GM18517 (cell line): ENCODE measurements at regions not wholly inside any gene's neighbourhood (a gene's known extent, or its start where the extent isn't known, plus 50 kb on each side); places are given as distances from the start of the nearest gene placed in this dataset.

ENCODE experiments used
- ATAC-seq: cut with Tn5 transposase; IDR thresholded peaks from one replicate; pipeline ENCODE4 v1.9.1; 2021; ENCODE audit warnings: mild to moderate bottlenecking, moderate library complexity; ENCODE audit not compliant: unreplicated experiment

DNA sequence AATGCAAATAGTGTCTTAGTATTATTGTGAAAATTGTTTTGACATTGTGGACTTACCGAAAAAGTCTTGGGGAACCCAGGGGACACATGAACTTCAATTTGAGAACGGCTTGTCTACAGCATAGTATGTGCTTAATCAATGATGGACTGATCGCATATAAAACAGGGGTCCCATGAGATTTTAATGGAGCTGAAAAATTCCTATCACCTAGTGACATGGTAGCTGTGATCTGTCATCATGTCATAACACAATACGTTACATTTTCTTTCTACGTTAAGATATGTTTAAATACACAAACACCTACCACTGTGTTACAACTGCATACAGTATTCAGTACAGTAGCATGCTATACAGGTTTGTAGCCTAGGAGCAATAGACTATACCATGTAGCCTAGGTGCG, 153.3 kb upstream of the FOXD3 start:
- ATAC-seq, result no peak

DNA sequence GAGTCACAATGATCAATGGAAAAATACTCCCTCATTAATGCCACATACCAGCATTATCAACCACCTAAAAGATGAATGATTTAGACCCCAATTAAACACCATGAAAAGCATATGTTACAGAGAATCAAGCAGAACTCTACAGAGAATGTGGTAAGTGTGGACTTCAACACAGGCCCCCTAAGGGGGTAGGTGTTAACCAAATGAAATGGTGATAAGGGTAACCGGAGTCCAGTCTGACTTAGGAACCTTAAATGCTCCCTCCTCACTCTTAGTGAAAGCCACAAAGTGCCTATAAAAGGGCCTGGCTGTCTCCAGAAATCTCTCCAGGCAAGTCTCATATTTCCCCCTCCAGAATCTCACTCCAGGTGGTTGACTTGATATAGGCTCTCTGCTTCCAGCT, 149.2 kb upstream of the FOXD3 start:
- ATAC-seq, result no peak

DNA sequence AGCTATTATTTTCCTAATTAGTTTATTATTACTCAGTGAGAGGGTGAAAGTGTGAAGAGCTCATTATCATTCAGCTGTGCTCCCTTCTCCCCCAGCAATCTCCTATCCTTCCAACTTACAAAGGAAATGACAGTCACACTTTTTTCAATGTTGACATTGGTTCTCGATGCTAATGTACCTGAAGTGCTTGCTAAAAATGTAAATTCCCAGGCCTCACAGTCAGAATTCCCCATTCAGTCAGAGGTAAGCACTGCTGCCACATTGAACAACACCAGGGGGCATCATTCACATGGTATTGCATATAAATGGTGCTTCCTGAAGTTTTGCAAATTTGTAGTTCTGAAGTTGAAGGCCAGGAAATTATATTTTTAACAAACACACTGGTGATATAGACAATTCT, 132.7 kb upstream of the FOXD3 start:
- ATAC-seq, result no peak

DNA sequence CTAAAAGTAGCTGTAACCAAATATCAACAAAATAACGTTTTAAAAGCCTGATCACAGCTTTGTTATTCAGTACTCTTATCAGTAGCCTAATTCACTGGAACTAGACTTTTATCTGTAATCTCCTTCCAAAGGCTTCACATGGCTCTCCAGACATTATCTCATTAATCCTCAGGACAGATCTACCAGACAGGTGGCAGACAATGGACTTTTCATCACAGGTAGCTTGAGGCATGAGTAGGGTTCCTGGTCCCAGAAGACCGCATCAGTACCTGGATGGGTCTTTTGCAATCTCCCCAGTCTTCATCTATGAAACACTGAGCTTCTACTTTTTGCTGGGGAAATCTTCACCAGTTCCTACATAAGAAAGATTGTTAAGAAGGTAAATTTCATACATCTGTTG, 132.2 kb upstream of the FOXD3 start:
- ATAC-seq, result no peak

DNA sequence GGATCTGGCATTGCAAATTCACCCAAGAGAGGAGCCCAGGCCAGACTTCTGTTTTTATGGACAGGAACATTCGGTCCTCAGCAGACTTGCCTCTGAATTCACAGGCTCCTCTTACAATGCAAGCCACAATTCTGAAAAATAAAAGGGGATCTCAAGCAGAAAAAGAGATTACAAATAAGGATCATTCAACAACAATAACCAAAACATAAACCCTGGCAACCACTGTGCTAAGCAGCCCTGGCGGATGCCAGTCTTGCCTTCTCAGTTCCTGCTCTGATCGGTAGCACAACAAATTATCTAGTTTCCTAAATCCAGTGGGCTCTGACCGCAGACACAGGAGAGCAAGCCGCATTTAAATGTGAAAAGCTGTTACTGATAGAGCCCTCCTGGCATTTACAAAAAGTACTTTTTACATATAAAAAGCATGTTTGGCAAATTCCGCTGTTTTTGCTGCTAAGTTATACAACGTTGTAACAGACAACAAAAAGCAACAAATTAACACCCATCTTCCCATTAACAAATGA, 123.4 kb upstream of the FOXD3 start:
- ATAC-seq, result no peak

DNA sequence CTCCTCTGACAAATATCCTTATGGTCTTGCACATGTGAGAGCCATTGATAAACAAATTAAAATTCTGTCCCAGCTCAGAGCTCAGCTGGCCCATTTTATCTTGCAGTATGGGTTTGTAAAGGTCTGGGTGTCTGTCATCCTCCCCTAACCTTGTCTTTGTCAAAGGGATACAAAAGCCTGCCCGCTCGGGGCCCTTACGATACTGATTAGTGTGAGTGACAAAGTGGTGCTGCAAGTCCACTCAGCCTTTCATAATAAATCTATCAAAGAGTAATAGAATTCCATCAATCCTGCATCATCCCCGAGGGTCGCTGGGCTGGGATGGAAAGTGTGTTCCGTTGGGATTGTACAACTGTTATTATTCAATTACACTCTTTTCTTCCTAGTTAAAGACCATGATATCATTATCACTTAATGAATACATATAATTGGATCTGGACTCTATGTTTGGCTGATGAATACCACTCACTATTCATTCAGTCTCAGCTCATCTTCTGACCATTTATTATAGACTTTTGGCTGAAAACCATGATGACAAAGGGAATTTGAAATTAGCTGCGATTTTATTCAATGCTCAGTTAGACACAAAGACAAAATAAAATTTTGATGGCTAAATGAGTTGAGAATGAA, 122.5 kb upstream of the FOXD3 start:
- ATAC-seq, result no peak

DNA sequence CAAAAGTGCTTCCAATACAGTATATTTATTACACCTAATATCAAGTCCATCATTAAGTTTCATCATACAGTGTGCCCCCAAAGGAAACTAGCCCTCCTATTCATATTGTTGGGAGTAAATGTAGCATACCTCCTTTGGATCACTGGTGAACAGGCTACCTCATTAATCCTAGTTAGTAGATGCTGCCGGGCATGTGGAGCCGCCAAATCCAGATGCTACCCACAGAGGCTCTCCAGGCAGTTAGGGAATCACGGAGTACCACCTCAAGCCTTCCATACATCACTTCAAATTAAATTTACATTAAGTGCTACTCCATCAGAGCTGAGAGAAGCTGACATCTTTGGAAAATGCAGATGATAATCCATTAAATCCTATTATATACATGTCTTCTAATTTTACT, 121.7 kb upstream of the FOXD3 start:
- no peak for ATAC-seq

DNA sequence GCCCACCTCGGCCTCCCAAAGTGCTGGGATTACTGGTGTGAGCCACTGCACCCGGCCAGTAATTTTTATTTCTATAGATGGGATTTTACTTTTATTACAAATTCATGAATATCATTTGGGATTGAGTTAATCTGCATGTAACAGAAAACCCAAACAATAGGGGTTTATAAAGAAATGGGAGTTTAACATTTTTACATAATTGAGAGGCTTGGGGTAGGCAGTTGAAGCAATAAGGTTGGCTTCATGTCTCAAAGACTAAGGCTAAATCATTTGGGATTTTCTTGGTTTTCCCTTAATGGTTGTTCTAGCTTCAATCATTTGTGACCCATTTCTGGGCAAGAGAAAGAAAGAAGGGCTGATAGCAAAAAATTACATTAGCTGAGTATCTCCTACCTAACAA, 118.7 kb upstream of the FOXD3 start:
- ATAC-seq, result no peak

DNA sequence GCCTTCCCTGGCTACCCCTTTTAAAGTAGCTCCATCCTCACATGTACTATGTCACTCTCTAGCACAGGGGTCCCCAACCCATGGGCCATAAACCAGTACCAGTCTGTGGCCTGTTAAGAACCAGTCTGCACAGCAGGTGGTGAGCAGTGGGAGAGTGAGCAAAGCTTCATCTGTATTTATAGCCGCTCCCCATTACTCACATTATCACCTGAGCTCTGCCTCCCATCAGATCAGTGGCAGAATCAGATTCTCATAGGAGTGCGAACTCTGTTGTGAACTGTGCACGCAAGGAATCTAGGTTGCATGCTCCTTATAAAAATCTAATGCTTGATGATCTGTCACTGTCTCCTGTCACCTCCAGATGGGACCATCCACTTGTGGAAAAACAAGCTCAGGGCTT, 116.6 kb upstream of the FOXD3 start:
- no peak for ATAC-seq

DNA sequence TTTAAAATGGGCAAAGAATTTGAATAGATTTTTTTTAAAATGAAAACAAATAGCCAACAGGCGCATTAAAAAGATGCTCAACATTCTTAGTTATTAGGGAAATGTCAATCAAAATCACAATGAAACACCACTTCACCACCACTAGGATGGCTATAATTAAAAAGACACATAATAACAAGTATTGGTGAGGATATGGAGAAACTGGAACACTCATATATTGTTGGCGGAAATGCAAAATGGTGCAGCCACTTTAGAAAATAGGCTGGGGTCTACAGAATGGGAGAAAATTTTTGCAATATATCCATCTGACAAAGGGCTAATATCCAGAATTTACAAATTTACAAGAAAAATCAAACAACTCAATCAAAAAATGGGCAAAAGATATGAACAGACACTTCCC, 107.8 kb upstream of the FOXD3 start:
- no peak for ATAC-seq

DNA sequence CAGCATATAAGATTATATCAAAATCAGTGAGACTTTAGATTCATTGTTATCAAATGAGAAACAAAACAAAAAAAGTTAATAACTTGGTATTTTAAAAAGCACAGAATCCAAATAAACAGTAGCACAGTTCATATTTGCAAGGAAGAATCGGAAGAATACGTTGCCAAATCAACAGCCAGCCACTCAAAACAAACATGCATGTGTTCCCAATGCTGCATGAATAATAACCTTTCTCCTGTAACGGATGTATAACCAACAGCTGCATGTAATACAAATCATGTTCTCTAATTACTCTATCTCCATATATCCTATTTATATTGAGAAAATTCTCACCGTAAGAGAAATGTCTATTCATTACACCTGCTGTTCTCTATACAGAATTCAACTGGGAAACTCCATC, 98.9 kb upstream of the FOXD3 start:
- ATAC-seq, result no peak

DNA sequence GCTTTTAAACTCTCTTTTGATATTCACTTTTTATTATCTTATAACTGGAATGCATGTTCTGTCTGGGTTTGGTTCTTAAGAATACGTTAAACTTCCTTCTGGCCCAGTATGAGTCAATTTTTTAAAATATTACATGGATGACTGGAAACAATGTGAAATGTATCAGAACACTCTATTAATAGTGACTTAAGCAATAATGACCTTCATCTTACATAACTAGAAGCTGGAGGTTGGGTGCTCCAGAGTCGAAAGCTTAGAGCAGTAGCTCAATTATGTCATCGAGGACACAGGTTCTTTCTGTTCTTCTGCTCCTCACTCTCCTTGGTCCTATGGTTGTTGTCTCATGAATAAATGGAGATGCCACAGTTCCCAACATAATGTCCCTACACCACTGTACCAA, 91.6 kb upstream of the FOXD3 start:
- no peak for ATAC-seq

DNA sequence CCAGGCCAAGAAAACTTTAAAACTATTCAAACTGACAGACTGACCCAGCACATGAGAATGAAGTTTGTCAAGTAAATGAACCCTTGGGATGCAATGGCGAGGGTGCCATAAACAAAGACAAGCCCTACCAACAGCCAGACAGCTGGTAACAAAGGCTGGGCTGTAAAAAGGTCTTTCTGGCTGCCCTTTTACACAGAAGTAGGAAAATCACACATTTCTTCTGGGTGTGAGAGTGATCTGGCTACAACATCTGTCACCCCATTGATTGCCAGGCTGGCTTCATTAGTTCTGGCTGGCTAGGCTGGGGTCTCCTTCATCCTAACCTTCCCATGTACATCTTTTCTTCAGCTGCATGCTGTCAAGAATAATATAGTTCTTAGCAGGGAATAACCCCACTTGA, 83.6 kb upstream of the FOXD3 start:
- no peak for ATAC-seq

DNA sequence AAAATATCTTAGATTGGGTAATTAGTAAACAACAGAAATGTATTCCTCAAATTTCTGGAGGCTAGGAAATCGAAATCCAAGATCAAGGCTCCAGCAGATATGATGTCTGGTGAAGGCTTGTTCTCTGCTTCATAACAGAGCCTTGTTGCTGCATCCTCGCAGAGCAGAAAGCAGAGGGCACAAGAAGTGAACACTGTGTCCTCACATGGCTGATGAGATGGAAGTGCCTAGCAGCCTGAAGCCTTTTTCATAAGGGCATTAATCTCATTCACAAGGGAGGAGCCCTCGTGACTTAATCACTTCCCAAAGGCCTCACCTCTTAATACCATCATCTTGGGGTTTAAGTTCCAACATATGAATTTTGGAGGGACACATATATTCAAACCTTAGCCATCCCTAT, 77.2 kb upstream of the FOXD3 start:
- ATAC-seq, result no peak

DNA sequence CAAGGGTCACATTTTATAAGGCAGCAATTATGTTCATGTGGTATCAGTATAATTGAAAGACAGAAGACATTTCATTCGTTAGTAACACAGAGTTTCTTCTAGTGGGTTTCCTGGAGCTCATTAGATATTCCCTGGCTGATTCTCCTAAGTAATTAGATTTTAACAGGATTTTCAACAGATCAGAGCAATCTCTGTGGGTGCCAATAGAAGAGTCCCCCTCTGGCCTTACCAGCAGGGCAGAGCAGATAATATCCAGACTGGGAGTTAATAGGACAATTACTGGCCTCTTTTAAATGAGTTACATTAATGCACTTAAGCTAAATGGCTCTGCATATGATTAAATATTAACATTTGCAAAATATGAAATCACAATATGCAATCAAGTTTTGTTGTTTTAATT, 74.2 kb upstream of the FOXD3 start:
- no peak for ATAC-seq

DNA sequence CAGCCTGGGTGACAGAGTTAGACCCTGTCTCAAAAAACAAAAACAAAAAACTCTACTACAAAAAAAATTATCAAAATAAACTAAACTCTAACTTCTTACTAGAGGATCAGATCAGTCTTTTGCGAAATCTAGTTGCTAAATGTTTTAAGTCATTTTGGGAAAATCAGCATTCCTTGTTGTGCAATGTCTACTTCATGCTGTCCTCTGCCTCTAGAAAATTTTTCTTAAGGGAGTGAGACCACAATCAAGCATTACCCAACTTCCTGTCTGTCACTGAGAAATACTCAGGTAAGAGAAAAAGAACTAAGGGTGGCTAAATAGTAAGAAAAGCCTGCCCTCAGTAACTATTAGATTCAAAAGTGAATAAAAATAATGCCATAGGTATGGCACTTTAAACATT, 67.2 kb upstream of the FOXD3 start:
- no peak for ATAC-seq

DNA sequence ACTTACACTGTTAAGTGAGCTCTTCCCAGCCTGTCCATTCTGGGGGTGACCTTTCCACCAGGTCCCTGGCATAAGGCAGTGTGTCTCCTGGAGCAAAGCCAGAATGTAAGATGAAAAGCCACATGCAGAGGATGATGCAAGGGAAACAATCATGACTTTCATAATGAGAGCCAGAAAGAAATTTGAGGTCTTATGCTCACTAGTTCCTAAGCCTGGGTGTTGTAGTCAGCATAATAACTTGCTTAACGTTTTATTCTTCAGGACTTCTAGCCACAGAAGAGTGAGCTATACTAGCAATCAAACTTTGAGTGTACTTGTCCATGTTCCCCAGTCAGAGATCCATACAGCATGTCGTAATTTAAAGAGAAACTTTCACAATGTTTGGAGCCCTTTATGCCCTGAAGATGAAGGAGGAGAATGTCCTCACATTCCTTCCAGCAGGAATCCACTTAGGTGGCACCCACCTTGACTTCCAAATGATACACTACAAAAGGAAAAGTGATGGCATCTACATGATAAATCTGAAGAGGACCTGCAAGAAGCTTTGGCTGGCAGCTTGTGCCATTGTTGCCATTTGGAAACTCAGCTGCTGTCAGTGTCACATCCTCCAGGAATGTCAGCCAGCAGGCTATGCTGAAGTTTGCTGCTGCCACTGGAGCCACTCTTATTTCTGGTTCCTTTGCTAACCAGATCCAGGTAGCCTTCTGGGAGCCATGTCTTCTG, 60.5 kb upstream of the FOXD3 start:
- no peak for ATAC-seq

DNA sequence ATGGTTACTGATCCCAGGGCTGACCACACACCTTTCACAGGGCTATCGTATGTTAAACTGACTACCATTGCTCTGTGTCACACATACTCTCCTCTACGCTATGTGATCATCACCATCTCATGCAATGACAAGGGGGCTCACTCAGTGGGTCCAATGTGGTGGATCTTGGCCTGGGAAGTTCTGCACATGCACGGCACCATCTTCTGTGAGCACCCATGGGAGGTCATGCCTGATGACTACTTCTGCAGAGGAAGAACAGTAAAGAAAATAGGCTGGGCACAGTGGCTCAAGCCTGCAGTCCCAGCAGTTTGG, 60.0 kb upstream of the FOXD3 start:
- ATAC-seq, result no peak

DNA sequence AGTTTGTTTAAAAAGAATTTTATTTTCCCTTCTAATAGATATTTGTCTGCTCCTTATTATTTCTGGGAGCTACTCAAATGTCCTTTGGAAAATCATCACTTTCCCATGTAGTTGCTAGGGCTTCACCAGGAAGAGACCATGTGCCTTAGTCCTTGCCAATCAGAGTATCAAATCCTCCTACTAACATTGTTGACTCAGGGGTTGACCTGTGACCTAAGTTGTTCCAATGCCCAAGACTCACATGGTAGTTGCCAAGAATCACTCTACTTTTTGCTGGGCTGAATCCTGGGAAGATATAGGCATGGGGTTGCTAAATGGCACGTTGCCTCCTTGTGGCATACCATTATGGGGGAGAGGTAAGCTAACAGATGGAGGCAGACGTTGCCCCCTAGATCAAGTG, 58.2 kb upstream of the FOXD3 start:
- no peak for ATAC-seq

DNA sequence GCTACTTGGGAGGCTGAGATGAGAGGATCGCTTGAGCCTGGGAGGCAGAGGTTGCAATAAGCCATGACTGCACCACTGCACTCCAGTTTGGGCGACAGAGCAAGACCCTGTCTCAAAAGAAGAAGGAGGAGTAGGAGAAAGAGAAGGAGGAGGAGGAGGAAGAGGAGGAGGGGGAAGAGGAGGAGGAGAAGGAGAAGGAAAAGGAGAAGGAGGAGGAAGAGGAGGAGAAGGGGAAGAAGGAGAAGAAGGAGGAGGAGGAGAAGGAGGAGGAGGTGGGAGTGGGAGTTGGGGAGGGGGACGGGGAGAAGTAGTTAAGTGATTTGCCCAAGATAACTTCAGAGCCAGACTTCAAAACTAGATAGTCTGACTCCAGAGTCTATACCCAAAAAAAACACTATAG, 55.5 kb upstream of the FOXD3 start:
- no peak for ATAC-seq

DNA sequence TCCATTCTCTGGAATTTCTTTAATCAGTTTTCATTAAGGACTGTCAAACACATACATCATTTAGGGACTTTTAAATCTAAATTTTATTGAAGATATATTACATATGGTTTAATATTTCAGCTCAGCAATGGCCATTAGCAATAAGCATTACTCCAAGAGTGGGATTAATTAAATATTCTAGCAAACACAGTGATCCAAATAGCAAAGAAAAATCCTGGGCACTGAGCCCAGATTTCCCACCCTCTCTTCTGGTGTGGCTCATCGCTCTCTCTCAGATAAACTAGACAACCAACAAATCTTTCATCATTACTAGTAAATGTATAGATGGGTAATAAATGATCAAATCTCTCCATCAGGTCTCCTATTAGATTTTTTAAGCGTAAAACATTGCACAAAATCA, 53.5 kb upstream of the FOXD3 start:
- ATAC-seq, result no peak

DNA sequence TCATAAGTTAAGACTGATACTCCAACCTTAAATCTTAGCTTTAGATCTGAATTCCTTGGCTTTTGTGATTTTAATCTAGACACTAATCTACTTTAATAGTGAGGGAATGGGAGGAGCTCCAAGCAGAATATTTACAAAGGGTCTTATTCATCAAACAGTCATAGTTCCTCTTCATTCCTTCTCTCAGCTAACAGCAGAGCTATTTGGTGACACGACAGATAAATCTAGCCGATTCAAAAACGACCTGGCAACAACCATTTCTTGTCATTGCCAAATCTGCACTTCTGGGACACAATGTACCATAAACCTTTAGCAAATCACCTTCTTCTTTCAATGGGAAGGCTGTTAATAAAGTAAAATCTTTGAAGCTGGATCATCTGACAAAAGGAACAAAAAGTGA, 52.8 kb upstream of the FOXD3 start:
- no peak for ATAC-seq
